ENCODE measurements at regions not wholly inside any gene's neighbourhood (a gene's known extent, or its start where the extent isn't known, plus 50 kb on each side); places are given as distances from the start of the nearest gene placed in this dataset.

DNA sequence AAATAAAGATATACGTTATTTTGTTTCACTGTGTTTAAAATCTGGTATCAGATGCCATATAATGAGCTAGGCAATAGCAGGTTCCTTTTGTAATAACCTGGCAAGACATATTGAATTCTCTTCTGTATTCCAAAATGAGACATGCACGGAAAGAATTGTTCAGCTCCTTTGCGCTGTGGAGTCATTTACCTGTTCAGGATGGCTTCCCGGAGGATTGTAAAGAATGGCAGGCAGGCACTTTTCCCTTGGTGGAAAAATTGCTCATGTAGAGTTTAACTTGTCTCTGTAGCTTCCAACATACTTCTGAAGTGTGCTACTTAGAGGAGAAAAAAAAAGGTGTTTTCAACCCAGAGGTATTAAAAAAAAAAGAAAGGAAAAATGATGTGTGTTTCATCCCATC lies 805.2 kb downstream of the GALC start:
- TF ChIP-seq, protein P1, sequence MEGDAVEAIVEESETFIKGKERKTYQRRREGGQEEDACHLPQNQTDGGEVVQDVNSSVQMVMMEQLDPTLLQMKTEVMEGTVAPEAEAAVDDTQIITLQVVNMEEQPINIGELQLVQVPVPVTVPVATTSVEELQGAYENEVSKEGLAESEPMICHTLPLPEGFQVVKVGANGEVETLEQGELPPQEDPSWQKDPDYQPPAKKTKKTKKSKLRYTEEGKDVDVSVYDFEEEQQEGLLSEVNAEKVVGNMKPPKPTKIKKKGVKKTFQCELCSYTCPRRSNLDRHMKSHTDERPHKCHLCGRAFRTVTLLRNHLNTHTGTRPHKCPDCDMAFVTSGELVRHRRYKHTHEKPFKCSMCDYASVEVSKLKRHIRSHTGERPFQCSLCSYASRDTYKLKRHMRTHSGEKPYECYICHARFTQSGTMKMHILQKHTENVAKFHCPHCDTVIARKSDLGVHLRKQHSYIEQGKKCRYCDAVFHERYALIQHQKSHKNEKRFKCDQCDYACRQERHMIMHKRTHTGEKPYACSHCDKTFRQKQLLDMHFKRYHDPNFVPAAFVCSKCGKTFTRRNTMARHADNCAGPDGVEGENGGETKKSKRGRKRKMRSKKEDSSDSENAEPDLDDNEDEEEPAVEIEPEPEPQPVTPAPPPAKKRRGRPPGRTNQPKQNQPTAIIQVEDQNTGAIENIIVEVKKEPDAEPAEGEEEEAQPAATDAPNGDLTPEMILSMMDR (IDR thresholded peaks at IDR 0.05; ENCODE audit: insufficient read depth, low read depth, low read length): no peak
- no peak overlapping the region for H3K4me3 ChIP-seq (ENCODE audit: low read depth, low read length)

DNA sequence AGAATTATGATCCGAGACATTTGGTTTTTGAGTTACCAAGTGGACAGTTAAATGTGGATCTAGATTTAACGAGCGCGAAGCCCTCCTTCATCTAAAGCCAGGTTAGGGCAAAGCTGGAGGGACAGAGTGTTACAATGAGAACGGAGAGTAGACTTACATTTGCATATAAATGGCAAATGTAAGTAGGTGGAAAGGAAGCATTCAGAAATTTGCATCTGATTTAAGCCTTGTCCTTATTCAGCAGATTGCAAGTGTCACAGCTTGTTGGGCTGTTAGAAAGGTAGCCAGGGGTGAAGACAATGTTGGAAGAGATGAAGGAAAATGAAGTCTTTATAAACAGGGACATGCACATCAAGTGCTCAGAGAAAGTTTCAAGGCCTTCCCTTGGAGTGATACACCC lies 806.2 kb downstream of the GALC start:
- TF ChIP-seq, protein P1 (IDR thresholded peaks at IDR 0.05; ENCODE audit: insufficient read depth, low read depth, low read length): no peak
- H3K4me3 ChIP-seq (ENCODE audit: low read depth, low read length): no peak overlapping the region
- DNase-seq (ENCODE audit: low read depth): no peak

More for the DNA sequence above, 805.2 kb downstream of the GALC start:
- DNase-seq (ENCODE audit: low read depth): no peak

DNA sequence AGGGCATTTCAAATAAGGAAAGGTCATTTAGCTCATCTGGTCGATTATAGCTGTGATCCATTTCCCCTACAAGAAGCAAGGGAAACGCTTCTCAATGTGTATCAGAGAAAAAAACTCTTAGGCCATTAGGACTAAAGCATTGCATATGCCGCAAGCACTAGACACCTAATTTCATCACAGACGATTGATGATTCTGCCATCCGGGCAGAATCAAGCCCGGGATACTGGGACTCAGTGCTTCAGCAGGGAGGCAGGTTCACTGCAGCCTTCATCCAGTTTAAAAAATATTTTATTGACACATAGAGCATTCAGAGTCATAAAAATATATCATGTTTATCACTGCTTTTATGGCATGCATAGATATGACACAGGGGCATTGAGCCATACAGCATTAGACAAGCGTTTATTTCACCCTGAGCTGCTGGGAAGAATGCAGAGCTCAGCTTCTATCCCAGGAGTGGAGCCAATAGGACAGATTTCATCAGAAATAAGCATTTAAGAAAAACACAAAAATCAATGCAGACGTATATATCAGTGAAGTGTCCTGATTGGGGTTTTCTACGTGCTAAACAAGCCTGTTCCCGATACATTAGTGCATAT lies 806.9 kb downstream of the GALC start:
- TF ChIP-seq, protein P1 (IDR thresholded peaks at IDR 0.05; ENCODE audit: insufficient read depth, low read depth, low read length): no peak
- DNase-seq (ENCODE audit: low read depth): no peak
- no peak overlapping the region for H3K4me3 ChIP-seq (ENCODE audit: low read depth, low read length)

DNA sequence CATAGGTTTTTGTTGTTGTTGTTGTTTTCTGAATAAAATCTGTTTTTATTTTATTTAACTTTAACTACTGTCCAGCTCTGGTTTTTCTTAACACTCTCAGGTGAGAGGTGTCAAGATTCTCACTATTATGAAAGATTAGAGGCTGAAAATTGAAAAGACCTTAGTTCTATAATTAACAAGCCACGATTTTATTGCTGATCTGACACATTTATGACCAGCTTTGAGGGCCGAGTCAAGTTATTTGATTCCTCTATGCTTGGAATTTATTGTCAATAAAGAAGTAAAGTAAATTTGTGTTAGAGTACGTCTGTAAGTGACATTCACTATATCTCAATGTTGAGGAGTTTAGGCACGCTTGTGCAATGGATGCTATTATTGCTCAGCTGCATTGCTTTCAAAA lies 808.8 kb downstream of the GALC start:
- no peak overlapping the region for H3K4me3 ChIP-seq (ENCODE audit: low read depth, low read length)
- no peak for DNase-seq (ENCODE audit: low read depth)
- TF ChIP-seq, protein P1 (IDR thresholded peaks at IDR 0.05; ENCODE audit: insufficient read depth, low read depth, low read length): no peak

DNA sequence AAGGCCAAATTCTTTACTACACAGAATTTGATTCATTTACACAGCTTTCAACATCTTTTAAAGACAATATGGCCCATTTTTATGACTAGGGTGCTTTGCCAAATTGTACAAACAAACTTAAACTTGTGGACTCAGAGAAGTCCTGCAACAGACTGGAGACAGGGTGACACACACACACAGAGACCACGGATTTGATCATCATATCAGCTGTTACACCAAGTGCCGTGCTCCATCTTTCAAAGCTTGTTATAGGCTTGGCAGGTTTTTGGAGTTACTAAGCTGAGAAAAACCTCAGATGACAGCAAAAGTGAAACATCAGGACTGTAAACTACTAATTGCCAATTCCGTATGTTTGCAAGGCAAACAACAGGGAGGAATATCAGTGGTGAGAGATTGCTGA lies 811.7 kb downstream of the GALC start:
- H3K4me3 ChIP-seq (ENCODE audit: low read depth, low read length): no peak overlapping the region
- TF ChIP-seq, protein P1 (IDR thresholded peaks at IDR 0.05; ENCODE audit: insufficient read depth, low read depth, low read length): no peak
- DNase-seq (ENCODE audit: low read depth): no peak

DNA sequence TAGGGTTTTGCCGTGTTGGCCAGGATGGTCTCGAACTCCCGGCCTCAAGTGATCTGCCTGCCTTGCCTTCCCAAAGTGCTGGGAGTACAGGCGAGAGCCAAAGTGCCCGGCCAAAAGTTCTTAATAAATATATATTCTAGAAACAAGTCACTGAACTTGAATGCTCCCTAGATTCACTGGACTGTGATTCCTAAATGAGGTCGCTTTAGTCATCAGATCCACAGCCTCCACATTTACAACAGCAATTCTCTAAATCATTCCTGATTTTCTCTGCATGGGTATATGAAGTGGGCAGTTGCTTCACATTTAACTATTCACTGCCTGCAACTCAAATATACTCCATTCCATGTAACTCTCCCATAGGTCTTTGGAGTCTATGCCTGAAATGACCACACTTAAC lies 813.0 kb downstream of the GALC start:
- TF ChIP-seq, protein P1 (IDR thresholded peaks at IDR 0.05; ENCODE audit: insufficient read depth, low read depth, low read length): no peak
- DNase-seq (ENCODE audit: low read depth): no peak
- H3K4me3 ChIP-seq (ENCODE audit: low read depth, low read length): no peak overlapping the region

DNA sequence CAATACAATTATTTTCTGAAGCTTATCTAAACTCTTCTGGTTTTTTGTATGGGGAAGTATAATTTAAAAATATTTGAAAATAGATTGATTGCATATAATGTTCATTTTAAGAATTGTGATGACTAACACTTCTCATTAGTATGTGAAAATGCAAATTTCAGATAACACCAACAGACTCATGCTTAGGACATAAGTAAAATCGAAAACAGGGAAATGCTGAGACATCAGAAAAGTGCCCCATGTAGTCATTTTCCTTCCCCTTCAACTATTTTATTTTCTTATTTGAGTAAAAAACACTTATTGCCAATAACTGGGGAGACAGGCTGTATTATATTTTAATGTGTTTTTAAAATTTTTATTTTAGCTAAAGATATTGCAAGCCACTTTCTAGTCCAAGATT lies 814.7 kb downstream of the GALC start:
- DNase-seq (ENCODE audit: low read depth): no peak
- TF ChIP-seq, protein P1 (IDR thresholded peaks at IDR 0.05; ENCODE audit: insufficient read depth, low read depth, low read length): no peak

More for the DNA sequence above, 814.7 kb downstream of the GALC start:
- H3K4me3 ChIP-seq (ENCODE audit: low read depth, low read length): no peak overlapping the region

All from fibroblast of villous mesenchyme (primary cell).